ENCODE measurements at regions not wholly inside any gene's neighbourhood (a gene's known extent, or its start where the extent isn't known, plus 50 kb on each side); places are given as distances from the start of the nearest gene placed in this dataset.

DNA sequence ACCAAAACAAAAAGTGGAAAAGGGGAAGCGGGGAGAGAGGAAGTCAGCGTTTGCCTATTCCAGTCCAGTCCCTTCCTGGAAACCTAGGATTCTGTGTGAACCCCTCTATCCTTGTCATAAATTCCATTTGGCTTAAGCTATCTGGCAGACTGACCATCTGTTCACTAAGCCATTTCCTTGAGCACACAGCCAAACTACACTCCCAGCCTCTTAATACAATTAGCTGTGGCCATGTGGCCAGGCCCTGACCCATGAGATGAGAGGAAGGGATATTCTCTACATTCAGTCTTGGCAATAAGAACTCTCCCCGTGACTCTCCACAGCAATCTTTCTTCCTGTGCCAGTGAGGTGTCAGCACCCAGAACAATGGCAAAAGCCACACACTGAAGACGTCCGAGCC is 424.8 kb downstream of the TLE1 start:
- TF ChIP-seq, protein P1, sequence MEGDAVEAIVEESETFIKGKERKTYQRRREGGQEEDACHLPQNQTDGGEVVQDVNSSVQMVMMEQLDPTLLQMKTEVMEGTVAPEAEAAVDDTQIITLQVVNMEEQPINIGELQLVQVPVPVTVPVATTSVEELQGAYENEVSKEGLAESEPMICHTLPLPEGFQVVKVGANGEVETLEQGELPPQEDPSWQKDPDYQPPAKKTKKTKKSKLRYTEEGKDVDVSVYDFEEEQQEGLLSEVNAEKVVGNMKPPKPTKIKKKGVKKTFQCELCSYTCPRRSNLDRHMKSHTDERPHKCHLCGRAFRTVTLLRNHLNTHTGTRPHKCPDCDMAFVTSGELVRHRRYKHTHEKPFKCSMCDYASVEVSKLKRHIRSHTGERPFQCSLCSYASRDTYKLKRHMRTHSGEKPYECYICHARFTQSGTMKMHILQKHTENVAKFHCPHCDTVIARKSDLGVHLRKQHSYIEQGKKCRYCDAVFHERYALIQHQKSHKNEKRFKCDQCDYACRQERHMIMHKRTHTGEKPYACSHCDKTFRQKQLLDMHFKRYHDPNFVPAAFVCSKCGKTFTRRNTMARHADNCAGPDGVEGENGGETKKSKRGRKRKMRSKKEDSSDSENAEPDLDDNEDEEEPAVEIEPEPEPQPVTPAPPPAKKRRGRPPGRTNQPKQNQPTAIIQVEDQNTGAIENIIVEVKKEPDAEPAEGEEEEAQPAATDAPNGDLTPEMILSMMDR (conservative IDR thresholded peaks at IDR 0.05): no peak
- TF ChIP-seq EZH2 (IDR thresholded peaks at IDR 0.05; ENCODE audit: low read depth): no peak
